Stimulated activated CD8-positive, alpha-beta memory T cell treated with anti-CD3 and anti-CD28 coated beads, Interleukin-15, amount 100 ng/mL, for 4 hours (primary cell): ENCODE measurements at regions not wholly inside any gene's neighbourhood (a gene's known extent, or its start where the extent isn't known, plus 50 kb on each side); places are given as distances from the start of the nearest gene placed in this dataset.

Experiments used
- DNase-seq, 2 donors: peaks; one replicate each; pipeline ENCODE4 v3.0.0-alpha.2; 2020; ENCODE audit warnings: low read depth in 2 of 2

- DNase-seq: no peak
Observed at GRCh38 chr11:134535029-134536025, 123.3 kb upstream of the B3GAT1 start.

GRCh38 chr11:134533511-134533910 is 121.5 kb upstream of the B3GAT1 start:
- no peak for DNase-seq

DNA sequence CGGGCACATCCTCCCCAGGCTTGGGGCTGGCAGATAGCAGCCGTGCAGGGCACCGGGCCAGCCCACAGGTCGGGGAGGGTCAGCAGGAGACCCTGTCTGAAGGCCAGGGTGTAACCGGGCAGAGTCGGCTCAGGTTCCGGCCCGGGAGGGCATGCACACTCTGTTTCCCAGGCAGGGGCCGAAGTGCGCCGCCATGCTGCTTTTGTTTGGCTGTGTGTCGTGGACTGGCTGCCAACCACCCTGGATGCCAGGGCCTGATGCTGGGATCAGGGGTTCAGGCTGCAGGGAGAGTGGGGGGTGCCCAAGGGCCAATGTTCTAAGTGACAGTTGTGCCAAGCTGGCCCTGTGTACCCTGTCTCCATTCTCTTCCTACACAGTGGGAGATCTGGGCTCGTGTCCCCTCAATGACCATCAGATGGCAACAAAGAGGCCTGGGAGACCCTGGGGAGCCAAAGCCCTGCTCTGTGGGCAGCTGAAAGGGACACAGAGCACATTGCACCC is 120.9 kb upstream of the B3GAT1 start:
- DNase-seq: no peak

DNA sequence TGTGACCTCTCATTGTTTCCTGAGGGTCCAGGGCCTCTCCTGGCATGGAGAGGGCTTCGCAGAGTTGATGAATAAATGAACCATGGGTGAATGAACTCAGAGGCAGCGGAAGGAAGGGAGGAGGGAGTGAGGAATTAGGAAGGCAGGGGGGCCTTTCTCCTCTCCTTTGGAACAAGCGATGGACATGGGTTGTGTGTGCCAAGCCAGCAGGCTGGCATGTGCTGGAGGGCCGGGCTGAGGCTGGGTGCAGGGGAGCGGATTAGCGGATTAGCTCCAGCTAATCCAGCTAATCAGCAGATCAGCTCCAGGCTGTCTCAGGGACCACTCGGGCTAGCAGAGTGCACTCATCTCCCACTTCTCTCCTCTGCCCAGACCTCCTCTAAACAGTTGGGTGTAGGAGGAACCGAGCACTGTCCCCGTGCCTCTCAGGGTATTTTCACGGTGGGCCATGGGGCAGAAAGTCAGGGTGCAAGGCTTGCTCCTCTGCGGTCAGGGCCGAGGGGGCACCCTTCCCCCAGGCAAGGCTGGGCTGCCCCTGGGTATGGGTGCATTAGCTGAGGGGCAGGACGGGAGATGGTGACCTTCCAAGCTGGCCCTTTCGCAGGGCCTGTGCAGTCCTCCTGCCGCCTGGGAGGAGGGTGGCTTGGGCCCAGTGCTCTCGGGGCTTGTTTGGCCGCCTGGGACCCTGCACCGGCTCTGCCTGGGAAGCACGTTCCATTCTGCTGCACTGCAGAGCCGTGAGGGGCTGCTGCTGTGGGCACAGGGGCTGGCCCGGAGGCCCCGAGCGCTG is 120.3 kb upstream of the B3GAT1 start:
- DNase-seq: no peak

DNA sequence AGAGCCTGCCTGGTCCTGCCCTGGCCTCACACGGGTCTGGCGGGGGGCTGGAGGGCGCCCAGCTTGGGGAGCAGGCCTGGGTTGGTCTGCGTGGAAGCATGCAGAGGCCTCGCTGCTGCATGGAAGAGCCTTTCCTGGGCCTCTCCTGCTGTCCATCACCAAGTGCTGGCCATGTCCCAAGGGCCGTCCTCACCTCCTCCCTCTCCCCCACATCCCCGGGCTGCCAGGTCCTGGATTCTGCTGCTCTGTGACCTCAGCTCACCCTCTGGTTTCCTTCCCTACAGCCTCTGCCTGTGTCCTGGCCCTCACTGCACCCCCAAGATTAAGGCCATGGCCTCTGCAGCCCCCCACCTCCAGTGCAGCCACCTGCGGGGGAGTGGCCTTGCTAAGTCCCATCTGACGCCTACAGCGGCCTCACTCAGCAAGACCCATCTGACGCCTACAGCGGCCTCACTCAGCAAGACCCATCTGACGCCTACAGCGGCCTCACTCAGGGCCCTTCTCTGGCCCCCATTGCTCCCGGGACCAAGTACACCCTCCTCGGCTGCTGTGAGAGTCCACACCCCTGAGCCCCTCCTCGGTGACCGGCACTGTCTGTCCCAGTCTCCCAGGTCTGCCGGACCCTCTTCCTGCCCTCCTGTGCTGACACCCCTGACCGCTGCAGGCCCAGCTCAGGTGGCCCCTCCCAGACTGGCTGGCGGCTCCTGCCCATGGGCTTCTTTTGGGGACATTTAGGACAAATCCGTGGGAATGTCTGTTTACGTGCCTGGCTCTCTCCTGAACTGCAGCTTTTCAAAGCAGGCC is 119.5 kb upstream of the B3GAT1 start:
- DNase-seq: no peak

- DNase-seq: no peak
Observed at GRCh38 chr11:134530636-134531326, 118.7 kb upstream of the B3GAT1 start.

- no peak for DNase-seq
Observed at GRCh38 chr11:134529212-134530096, 117.4 kb upstream of the B3GAT1 start.

- DNase-seq: no peak
Observed at GRCh38 chr11:134528453-134528852, 116.4 kb upstream of the B3GAT1 start.

- no peak for DNase-seq
Observed at GRCh38 chr11:134527382-134528243, 115.6 kb upstream of the B3GAT1 start.

DNA sequence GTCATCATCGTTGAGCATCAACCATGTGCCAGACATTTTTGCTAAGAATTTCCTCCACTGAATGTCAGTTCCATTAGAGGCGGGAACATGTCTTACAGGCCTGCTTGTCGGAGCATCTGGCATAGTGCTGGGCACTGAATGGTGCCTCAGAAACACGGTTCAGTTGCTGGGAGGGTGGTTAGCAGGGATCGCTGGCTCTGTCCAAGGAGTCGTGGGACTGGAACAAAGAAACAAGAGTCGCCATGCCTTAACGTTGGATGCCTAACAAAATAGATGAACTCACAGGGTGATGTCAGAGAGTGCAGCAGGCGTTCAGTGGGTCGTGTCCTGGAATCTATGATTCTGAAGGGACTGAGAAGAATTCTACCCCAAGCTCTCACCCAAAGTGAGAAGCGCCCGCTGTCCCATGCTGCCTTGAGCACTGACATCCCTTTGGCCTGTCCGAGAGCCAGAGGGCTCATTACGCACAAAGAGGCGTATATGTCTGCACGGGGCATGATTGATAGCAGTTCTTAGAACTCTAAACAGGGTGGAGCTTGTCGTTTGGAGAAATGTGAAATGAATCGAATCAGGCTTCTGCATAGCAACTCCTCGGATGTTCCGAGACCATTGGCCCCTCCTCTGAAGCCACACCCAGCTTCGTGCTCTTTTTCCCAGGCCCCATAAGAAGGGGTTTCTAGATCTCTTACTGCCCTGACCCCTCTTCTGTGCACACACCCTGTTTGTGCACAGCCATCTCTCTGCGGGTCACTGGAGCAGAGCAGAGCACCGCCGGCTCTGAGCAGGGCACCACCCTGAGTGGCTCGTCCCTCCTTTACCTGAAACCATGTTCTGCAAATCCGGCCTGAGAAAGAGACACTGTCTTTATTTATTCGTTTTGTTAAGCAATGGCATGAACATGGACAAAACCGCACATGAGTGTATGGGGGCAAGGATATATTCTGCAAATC is 113.1 kb upstream of the B3GAT1 start:
- DNase-seq: no peak

GRCh38 chr11:134524201-134524600 is 112.2 kb upstream of the B3GAT1 start:
- no peak for DNase-seq

- no peak for DNase-seq
Observed at GRCh38 chr11:134522782-134523570, 110.9 kb upstream of the B3GAT1 start.

- no peak for DNase-seq
Observed at GRCh38 chr11:134521452-134522289, 109.6 kb upstream of the B3GAT1 start.

DNA sequence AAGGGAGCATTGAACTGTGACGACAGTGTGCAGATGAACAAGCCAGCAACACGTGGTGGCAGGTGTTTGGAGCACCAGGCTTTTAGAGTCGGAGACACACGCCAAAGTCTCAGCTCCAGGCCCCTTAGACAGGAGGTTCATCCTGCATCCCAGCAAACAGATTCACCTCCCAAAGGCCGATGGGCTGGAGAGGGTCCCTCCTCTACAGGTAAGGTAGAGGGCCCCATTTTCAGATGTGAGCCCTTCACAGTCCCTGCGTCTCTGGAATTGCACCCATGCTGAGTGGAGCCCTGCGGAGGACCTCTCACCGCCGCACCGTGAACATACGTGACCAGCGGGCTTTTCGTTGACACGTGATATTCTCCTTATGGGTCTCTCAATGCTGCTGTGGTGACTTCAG is 109.0 kb upstream of the B3GAT1 start:
- no peak for DNase-seq

DNA sequence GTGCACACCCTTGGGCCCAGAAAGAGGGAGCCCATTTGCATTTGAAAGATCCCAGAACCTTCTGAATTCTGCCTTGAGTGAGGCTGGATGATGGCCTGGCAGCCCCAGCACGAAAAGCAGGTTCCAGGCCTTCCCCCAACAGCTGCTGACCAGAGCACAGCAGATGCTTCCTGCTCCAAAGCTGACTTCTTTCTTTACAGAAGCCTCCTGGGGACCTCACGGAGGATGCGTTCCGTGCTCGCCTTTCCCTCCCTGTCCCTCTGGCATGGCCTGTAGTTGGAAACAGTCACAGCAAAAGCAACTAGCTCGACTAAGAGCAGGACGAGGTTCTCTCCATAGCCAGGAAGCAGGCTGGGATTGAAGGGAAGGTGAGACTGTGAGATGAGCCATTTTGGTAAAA is 107.7 kb upstream of the B3GAT1 start:
- DNase-seq: no peak

DNA sequence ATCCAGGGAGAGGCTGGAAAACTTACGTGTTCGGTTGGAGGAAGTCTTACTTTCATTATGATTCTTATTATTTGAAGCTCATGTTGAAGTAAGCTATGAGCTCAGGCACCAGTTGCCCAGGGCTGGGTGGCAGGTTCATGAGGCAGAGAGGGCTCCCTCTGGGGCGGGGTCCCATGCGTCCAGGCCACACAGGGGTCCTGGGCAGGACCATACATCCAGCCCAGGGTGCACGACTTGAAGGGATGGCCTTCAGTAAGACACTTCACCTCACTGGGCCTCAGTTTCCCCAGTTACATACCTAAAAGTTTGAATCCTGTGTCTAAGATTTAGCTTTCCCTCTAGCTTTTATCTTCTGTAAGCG is 107.3 kb upstream of the B3GAT1 start:
- no peak for DNase-seq
